Nephron progenitor cell (in vitro differentiated cells): ENCODE measurements at regions not wholly inside any gene's neighbourhood (a gene's known extent, or its start where the extent isn't known, plus 50 kb on each side); places are given as distances from the start of the nearest gene placed in this dataset.
"Not testable (repeated sequence)": the region's sequence is repeated elsewhere in the genome, so short reads cannot be mapped to it uniquely, and the experiment has no call there.

ENCODE experiments used
- DNase-seq: peaks from one replicate; pipeline ENCODE4 v3.0.0; 2021
- H3K27ac Mint-ChIP-seq: 2 replicates; pipeline ENCODE4 v1.8.0; 2021; ENCODE audit warnings: mild to moderate bottlenecking, moderate library complexity, mixed read lengths
- H3K27me3 Mint-ChIP-seq: 2 replicates; pipeline ENCODE4 v1.8.0; 2021; ENCODE audit warnings: mild to moderate bottlenecking, low read depth, mixed read lengths; ENCODE audit not compliant: poor library complexity
- H3K36me3 Mint-ChIP-seq: 2 replicates; pipeline ENCODE4 v1.8.0; 2021; ENCODE audit warnings: low read depth, mixed read lengths
- H3K4me1 Mint-ChIP-seq: 2 replicates; pipeline ENCODE4 v1.8.0; 2021; ENCODE audit warnings: mixed read lengths
- H3K4me3 Mint-ChIP-seq: 2 replicates; pipeline ENCODE4 v1.8.0; 2021; ENCODE audit warnings: mild to moderate bottlenecking, moderate library complexity, mixed read lengths
- H3K9me3 Mint-ChIP-seq: 2 replicates; pipeline ENCODE4 v1.8.0; 2021; ENCODE audit warnings: mild to moderate bottlenecking, moderate library complexity, mixed read lengths
- TF ChIP-seq, protein P1 (sequence below): fragments of 200-600 bp; sonication (generic); IDR thresholded peaks from 2 replicates; pipeline ENCODE4 v1.5.0; 2021; ENCODE audit warnings: antibody characterized with exemption

GRCh38 chr18:9000733-9001132 lies 101.8 kb upstream of the NDUFV2 start:
- Mint-ChIP-seq H3K27me3 (peaks cover 6% of the 10 kb centered on the region), H3K4me3 (peak overlapping the region; percentile 4), H3K4me1 (peaks cover 28% of the 10 kb centered on the region)

DNA sequence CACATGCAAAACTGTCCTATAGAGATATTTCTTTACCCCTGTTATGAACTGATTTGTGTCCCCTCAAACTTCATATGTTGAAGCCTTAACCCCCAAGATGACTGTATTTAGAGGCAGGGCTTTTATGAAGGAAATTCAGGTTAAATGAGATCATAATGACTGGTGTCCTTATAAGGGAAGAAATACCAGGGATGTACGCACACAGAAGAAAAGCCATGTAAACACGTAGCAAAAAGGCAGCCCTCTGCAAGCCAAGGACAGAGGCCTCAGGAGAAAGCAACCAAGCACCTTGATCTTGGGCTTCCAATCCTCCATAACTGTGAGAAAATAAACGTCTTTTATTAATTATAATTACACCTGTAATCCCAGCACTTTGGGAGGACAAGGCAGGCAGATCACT lies 101.3 kb upstream of the NDUFV2 start:
- H3K4me3 Mint-ChIP-seq, result no peak overlapping the region
- TF ChIP-seq, protein P1, sequence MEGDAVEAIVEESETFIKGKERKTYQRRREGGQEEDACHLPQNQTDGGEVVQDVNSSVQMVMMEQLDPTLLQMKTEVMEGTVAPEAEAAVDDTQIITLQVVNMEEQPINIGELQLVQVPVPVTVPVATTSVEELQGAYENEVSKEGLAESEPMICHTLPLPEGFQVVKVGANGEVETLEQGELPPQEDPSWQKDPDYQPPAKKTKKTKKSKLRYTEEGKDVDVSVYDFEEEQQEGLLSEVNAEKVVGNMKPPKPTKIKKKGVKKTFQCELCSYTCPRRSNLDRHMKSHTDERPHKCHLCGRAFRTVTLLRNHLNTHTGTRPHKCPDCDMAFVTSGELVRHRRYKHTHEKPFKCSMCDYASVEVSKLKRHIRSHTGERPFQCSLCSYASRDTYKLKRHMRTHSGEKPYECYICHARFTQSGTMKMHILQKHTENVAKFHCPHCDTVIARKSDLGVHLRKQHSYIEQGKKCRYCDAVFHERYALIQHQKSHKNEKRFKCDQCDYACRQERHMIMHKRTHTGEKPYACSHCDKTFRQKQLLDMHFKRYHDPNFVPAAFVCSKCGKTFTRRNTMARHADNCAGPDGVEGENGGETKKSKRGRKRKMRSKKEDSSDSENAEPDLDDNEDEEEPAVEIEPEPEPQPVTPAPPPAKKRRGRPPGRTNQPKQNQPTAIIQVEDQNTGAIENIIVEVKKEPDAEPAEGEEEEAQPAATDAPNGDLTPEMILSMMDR, result no peak
- peaks cover 28% of the 10 kb centered on the region for H3K4me1 Mint-ChIP-seq
- DNase-seq, result no peak
- peaks cover 6% of the 10 kb centered on the region for H3K27me3 Mint-ChIP-seq
- no peak overlapping the region for H3K27ac Mint-ChIP-seq
- peaks cover 28% of the 10 kb centered on the region for H3K9me3 Mint-ChIP-seq
- peaks cover 17% of the 10 kb centered on the region for H3K36me3 Mint-ChIP-seq

More at GRCh38 chr18:9000733-9001132, 101.8 kb upstream of the NDUFV2 start:
- Mint-ChIP-seq H3K27ac (peak overlapping the region; percentile 4), H3K9me3 (peaks cover 32% of the 10 kb centered on the region), H3K36me3 (peaks cover 17% of the 10 kb centered on the region)
- TF ChIP-seq, protein P1, result no peak
- no peak for DNase-seq

GRCh38 chr18:9003406-9004100 lies 98.9 kb upstream of the NDUFV2 start:
- peaks cover 3% of the 10 kb centered on the region for H3K27me3 Mint-ChIP-seq
- no peak overlapping the region for H3K4me3 Mint-ChIP-seq
- TF ChIP-seq, protein P1, result no peak
- H3K4me1 Mint-ChIP-seq, result peaks cover 27% of the 10 kb centered on the region
- H3K27ac Mint-ChIP-seq, result no peak overlapping the region
- peaks cover 17% of the 10 kb centered on the region for H3K36me3 Mint-ChIP-seq
- DNase-seq, result no peak
- peaks cover 23% of the 10 kb centered on the region for H3K9me3 Mint-ChIP-seq

- not testable (repeated sequence) for H3K4me3 Mint-ChIP-seq, H3K27ac Mint-ChIP-seq, H3K27me3 Mint-ChIP-seq, DNase-seq
- Mint-ChIP-seq H3K36me3 (peaks cover 17% of the 10 kb centered on the region), H3K4me1 (peaks cover 25% of the 10 kb centered on the region), H3K9me3 (peaks cover 23% of the 10 kb centered on the region)
Measured at GRCh38 chr18:9004308-9004707, 98.2 kb upstream of the NDUFV2 start.

DNA sequence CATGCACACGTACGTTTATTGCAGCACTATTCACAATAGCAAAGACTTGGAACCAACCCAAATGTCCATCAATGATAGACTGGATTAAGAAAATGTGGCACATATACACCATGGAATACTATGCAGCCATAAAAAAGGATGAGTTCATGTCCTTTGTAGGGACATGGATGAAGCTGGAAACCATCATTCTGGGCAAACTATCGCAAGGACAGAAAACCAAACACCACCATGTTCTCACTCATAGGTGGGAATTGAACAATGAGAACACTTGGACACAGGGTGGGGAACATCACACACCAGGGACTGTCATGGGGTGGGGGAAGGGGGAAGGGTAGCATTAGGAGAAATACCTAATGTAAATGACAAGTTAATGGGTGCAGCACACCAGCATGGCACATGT lies 94.8 kb upstream of the NDUFV2 start:
- not testable (repeated sequence) for H3K36me3 Mint-ChIP-seq, H3K4me1 Mint-ChIP-seq, H3K4me3 Mint-ChIP-seq, DNase-seq, H3K27me3 Mint-ChIP-seq, H3K27ac Mint-ChIP-seq
- H3K9me3 Mint-ChIP-seq, result peaks cover 21% of the 10 kb centered on the region

- Mint-ChIP-seq H3K27ac (no peak overlapping the region), H3K36me3 (peaks cover 4% of the 10 kb centered on the region), H3K27me3 (peaks cover 7% of the 10 kb centered on the region), H3K4me3 (no peak overlapping the region), H3K4me1 (peaks cover 14% of the 10 kb centered on the region), H3K9me3 (peaks cover 16% of the 10 kb centered on the region)
- TF ChIP-seq, protein P1, result no peak
- DNase-seq, result no peak
Measured at GRCh38 chr18:9008200-9008708, 94.2 kb upstream of the NDUFV2 start.
